IPS-18a (cell line): ENCODE measurements at regions not wholly inside any gene's neighbourhood (a gene's known extent, or its start where the extent isn't known, plus 50 kb on each side); places are given as distances from the start of the nearest gene placed in this dataset.

ENCODE experiments used
- H3K27ac ChIP-seq: one replicate; pipeline ENCODE4 v1.5.1; 2013; ENCODE audit warnings: low read length
- H3K27me3 ChIP-seq: one replicate; pipeline ENCODE4 v1.6.1; 2013; ENCODE audit warnings: mild to moderate bottlenecking, low read length; ENCODE audit not compliant: control insufficient read depth, insufficient read depth
- H3K36me3 ChIP-seq: one replicate; pipeline ENCODE4 v1.6.1; 2013; ENCODE audit warnings: low read depth, low read length; ENCODE audit not compliant: control insufficient read depth
- H3K4me1 ChIP-seq: one replicate; pipeline ENCODE4 v1.6.1; 2013; ENCODE audit warnings: low read depth, low read length; ENCODE audit not compliant: control insufficient read depth
- H3K4me3 ChIP-seq: one replicate; pipeline ENCODE4 v1.5.1; 2013; ENCODE audit warnings: low read length
- H3K9ac ChIP-seq: one replicate; pipeline ENCODE4 v1.6.1; 2013; ENCODE audit warnings: mild to moderate bottlenecking, low read length, moderate library complexity
- H3K9me3 ChIP-seq: one replicate; pipeline ENCODE4 v1.6.1; 2013; ENCODE audit warnings: low read depth, low read length; ENCODE audit not compliant: control insufficient read depth

DNA sequence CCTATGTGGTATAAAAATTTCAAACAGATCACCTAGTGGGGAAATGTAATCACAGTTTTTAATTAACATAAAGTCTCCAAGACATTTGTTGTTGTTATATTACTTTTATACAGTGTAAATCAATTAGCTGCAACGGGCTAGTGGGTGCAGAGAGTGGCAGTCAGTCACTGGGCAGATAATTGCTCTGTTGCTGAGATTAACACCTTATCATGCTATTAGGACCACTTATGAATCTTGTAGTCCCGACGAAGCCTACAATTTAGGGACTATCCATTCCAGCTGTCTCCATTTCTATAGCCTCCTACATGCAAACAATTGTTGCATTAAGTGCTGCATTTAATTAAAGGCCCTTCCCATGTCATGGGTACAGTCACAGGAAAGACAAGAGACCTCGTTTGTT, 158.9 kb upstream of the PROX1 start:
- H3K9ac ChIP-seq = no peak overlapping the region
- H3K36me3 ChIP-seq = no peaks in the 10 kb centered on the region
- H3K27ac ChIP-seq = no peak overlapping the region
- H3K27me3 ChIP-seq = no peaks in the 10 kb centered on the region
- H3K4me3 ChIP-seq = no peak overlapping the region
- H3K4me1 ChIP-seq = peaks cover 10% of the 10 kb centered on the region
- H3K9me3 ChIP-seq = no peaks in the 10 kb centered on the region

DNA sequence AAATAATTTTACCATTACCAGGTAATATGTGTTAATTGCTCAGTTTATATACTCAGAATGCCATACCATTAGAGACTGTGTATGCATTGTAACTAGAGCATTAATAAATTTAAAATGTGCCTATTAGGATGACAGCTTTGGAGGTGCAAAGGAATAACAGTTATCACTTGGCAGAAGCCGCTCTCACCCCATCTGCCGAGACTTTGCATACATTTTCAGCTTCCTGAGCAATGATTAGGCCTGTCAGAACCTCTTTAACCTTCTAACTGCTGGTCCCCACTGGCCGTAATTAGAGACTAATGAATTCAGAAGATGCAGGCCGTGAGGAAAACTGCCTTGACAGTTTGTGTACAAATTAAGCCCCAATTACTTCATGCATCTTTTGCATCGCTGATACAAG, 158.0 kb upstream of the PROX1 start:
- H3K27me3 ChIP-seq = no peaks in the 10 kb centered on the region
- H3K9ac ChIP-seq = no peak overlapping the region
- H3K4me3 ChIP-seq = no peak overlapping the region
- no peak overlapping the region for H3K27ac ChIP-seq
- H3K9me3 ChIP-seq = no peaks in the 10 kb centered on the region
- no peaks in the 10 kb centered on the region for H3K36me3 ChIP-seq
- peaks cover 10% of the 10 kb centered on the region for H3K4me1 ChIP-seq

DNA sequence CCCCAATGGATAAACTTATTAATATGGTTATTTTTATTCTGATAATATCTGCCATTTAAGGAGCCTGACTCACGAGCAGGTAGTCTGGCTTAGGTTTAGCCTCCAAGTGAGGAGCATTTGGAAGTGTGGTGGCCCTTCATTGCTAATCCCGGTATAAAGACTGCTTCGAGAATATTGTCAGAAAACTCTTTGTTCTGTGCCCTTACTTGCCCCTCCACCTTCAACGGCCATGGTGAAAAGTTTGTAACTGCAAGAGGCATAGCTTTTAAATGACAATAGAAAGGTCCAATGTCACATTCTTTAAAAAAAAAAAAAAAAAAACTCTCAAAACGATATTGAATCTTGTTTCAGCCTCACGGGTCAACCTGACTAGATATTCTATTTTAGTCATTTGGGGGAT, 157.4 kb upstream of the PROX1 start:
- H3K27me3 ChIP-seq = no peaks in the 10 kb centered on the region
- H3K9me3 ChIP-seq = no peaks in the 10 kb centered on the region
- no peaks in the 10 kb centered on the region for H3K36me3 ChIP-seq
- no peak overlapping the region for H3K27ac ChIP-seq
- H3K4me3 ChIP-seq = no peak overlapping the region
- peaks cover 10% of the 10 kb centered on the region for H3K4me1 ChIP-seq
- H3K9ac ChIP-seq = no peak overlapping the region

DNA sequence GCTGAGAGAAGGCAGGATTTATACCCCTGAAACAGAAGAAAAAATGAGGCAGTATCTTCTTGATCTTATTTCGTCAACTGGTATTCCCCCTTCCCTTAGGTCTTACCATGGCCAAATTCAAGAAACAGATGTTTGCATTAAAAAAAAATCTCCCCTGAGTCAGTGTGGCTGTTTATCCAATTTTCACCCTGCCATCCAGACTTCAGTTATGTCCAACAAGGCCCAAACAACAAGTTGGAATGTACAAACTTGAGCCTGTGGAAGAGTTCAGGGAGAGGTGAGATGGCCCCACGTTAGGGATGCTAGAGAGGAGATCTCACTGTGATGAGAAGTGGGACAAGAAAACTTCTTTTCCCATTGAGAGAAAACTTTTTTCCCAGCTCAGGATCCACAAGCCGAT, 147.2 kb upstream of the PROX1 start:
- H3K9me3 ChIP-seq = no peaks in the 10 kb centered on the region
- H3K36me3 ChIP-seq = no peaks in the 10 kb centered on the region
- no peak overlapping the region for H3K27ac ChIP-seq
- H3K9ac ChIP-seq = no peak overlapping the region
- H3K4me3 ChIP-seq = no peak overlapping the region
- no peaks in the 10 kb centered on the region for H3K27me3 ChIP-seq
- H3K4me1 ChIP-seq = no peaks in the 10 kb centered on the region

DNA sequence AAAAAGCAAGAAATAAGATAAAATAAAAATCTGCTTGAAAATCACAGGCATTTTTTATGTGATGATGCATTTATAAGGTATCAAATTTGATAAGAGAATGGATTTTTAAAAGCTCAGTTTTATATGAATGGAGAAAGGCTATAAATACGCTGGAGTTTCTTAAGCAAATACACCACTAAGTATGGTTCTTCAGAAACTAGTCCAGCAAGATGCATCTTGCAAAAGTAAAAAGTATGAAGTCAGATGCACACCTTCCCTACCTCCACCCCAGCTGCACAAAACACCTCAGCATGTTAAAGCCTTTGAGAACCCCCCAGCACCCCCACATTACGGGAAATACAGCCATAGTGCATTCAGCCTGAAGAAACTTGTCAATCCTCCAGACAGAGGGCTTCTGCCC, 143.1 kb upstream of the PROX1 start:
- Histone ChIP-seq H3K27ac (no peak overlapping the region), H3K9ac (no peak overlapping the region), H3K9me3 (no peaks in the 10 kb centered on the region), H3K36me3 (no peaks in the 10 kb centered on the region), H3K4me3 (no peak overlapping the region), H3K27me3 (no peaks in the 10 kb centered on the region), H3K4me1 (no peaks in the 10 kb centered on the region)

DNA sequence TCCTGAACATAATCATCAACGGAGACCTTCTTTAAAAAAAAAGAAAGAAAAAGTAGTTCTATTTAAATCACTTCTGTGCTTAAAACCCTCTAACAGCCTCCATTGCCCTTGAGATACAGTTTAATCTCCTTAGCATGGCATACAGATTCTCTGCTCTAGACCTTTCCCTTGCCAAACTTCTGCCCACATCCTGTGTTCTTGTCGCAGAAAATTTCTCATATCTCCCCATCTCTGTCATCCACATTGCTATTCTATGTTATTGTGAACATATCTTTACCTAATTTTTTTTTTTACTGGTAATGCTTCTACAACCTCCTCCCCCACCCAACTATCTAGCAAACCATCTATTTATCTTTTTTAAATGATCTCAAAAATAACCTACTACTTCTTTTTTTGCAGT, 135.7 kb upstream of the PROX1 start:
- Histone ChIP-seq H3K4me3 (no peak overlapping the region), H3K9ac (no peak overlapping the region), H3K27me3 (peaks cover 3% of the 10 kb centered on the region), H3K27ac (no peak overlapping the region), H3K9me3 (no peaks in the 10 kb centered on the region), H3K36me3 (no peaks in the 10 kb centered on the region), H3K4me1 (no peaks in the 10 kb centered on the region)

DNA sequence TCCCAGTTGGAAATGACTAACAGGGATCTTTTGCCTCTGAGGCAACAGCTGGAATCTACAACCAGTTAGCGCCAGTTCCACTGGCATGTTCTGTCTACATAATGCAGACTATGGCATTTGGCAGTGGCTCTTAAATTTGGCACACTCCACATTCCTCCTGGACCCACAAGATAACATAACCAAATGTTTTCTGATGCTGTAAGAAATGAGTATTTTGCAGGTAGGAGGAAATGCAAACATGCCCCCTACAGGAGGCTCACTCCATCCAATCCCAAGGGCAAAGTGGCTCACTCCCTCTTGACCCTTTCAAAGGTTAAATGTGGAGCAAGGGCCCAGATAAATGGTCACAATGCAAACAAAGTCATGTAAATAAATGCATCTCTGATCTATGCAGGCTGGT, 129.2 kb upstream of the PROX1 start:
- H3K27me3 ChIP-seq = no peaks in the 10 kb centered on the region
- H3K9me3 ChIP-seq = no peaks in the 10 kb centered on the region
- no peak overlapping the region for H3K27ac ChIP-seq
- H3K36me3 ChIP-seq = no peaks in the 10 kb centered on the region
- H3K9ac ChIP-seq = no peak overlapping the region
- no peaks in the 10 kb centered on the region for H3K4me1 ChIP-seq
- no peak overlapping the region for H3K4me3 ChIP-seq

DNA sequence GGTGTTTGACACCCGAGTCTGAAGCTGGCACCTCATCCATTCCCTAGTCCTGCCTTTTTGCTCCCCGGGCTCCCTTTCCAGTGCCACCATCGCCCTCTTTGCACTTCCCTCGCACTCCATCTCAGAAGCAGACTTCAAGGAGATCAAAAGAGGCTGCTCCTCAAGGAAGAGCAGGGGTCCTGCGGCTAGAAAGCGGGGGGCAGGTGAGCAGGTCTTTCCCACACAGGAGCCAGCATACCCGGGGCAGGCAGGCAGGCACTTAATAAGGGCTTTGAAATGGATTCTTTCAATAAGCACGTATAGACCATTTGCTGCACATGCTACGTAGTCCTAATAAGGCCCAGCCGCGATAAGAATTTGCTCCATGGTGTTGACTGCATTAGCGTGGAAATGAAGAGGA, 125.9 kb upstream of the PROX1 start:
- H3K36me3 ChIP-seq = no peaks in the 10 kb centered on the region
- no peaks in the 10 kb centered on the region for H3K9me3 ChIP-seq
- H3K4me3 ChIP-seq = no peak overlapping the region
- H3K27me3 ChIP-seq = no peaks in the 10 kb centered on the region
- no peaks in the 10 kb centered on the region for H3K4me1 ChIP-seq
- H3K9ac ChIP-seq = no peak overlapping the region
- no peak overlapping the region for H3K27ac ChIP-seq

DNA sequence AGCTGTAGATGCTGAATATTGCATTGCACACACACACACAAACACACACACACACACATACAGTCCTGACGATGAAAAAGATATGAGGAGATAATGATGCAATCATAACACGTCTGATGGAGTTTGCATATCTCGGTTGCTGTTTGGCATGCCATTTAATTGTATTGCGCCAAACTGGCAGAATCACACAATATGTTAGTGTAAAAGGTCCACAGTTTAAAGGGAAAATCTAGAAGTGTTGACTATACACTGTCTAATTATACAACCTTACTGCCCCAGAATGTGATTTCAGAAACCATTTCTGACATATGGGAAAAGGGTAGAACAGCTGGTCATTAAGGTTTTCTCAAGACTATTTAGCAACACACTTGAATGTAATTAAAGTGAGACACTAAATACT, 123.7 kb upstream of the PROX1 start:
- no peak overlapping the region for H3K27ac ChIP-seq
- no peaks in the 10 kb centered on the region for H3K27me3 ChIP-seq
- H3K9me3 ChIP-seq = no peaks in the 10 kb centered on the region
- H3K36me3 ChIP-seq = no peaks in the 10 kb centered on the region
- H3K4me1 ChIP-seq = no peaks in the 10 kb centered on the region
- no peak overlapping the region for H3K9ac ChIP-seq
- no peak overlapping the region for H3K4me3 ChIP-seq

DNA sequence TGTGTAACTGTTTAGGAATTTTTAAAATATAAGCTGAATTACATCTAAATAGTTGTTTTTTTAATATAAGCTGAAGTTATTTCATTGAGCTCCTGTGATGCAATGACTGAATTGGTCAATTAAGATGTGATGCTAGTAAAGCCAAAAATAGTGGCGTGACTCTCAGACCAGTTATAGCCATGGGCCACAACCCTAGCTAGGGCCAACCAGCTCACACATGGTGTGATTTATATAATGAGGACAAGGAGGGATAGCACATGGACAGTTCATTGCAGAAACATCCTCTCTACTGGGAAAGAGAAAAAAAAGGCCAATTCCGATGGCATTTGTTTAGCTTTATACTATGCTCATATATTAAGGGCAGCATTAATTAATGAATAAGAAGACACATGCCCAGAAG, 119.3 kb upstream of the PROX1 start:
- H3K27ac ChIP-seq = no peak overlapping the region
- H3K9ac ChIP-seq = no peak overlapping the region

DNA sequence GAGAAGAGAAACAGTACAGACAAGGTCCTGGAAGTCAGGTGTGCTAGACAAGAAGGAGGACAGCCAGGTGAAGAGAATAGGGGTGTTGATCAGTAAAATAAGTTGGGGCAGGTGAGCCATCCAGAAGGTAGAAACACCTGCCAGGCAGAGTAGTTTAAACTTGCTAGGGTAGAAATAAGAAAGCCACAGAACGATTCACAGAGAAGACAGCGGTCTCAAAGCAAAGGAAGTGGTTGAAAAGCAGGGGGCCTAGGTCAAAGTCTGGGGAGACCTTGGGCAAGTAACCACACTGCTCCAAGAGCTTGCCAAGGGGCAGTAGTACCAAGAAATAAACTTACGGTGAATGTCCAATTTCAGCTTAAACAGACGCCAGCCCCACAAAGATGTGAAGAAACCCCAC, 116.6 kb upstream of the PROX1 start:
- no peak overlapping the region for H3K27ac ChIP-seq
- H3K9me3 ChIP-seq = no peaks in the 10 kb centered on the region
- H3K9ac ChIP-seq = no peak overlapping the region
- H3K4me3 ChIP-seq = no peak overlapping the region
- no peaks in the 10 kb centered on the region for H3K36me3 ChIP-seq
- no peaks in the 10 kb centered on the region for H3K27me3 ChIP-seq
- H3K4me1 ChIP-seq = no peaks in the 10 kb centered on the region

More for the DNA sequence above, 119.3 kb upstream of the PROX1 start:
- Histone ChIP-seq H3K4me3 (no peak overlapping the region), H3K9me3 (no peaks in the 10 kb centered on the region), H3K4me1 (no peaks in the 10 kb centered on the region), H3K27me3 (no peaks in the 10 kb centered on the region), H3K36me3 (no peaks in the 10 kb centered on the region)

DNA sequence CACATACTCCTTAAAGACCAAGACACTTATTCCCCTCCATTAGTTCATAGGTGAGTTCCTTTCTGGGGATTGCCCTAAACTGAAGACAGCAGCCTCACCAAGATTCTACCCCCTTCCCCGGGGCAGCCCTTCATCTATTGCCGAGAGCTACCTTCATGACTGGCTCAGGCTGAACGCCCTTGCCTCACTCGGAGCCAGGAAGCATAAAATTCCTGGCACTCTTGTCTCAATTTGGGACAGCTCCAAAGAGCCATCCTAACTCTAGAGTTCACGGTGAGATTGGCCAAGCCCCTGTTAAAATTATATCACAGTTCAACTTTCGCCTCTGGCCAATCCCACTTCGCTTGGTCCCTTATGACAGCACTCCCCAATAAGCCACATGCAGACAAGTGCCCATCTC, 113.0 kb upstream of the PROX1 start:
- Histone ChIP-seq H3K4me3 (no peak overlapping the region), H3K9me3 (no peaks in the 10 kb centered on the region), H3K27ac (no peak overlapping the region), H3K9ac (no peak overlapping the region), H3K4me1 (no peaks in the 10 kb centered on the region), H3K27me3 (no peaks in the 10 kb centered on the region), H3K36me3 (no peaks in the 10 kb centered on the region)

DNA sequence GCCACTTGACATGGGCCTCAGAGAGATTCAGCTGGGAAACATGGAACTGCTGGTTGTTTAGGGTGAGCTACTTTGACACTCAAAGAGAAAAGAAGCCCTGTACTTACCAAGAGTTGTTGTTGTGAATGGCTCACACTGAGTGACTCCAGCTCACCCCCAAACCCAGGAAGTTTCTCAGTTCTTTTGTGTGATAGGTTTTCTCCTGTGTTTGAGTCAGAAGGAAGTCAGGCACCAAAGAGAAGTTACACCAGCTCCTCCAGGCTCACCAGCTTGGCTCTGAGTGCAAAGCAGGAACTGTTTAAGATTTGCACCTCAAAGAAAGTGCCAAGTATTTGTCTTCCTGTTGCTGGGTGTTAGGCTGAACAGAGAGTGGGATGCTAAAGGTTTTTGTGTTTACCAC, 111.2 kb upstream of the PROX1 start:
- Histone ChIP-seq H3K27me3 (no peaks in the 10 kb centered on the region), H3K9me3 (no peaks in the 10 kb centered on the region), H3K4me1 (no peaks in the 10 kb centered on the region), H3K9ac (no peak overlapping the region), H3K27ac (no peak overlapping the region), H3K36me3 (no peaks in the 10 kb centered on the region), H3K4me3 (no peak overlapping the region)
